ENCODE measurements at regions not wholly inside any gene's neighbourhood (a gene's known extent, or its start where the extent isn't known, plus 50 kb on each side); places are given as distances from the start of the nearest gene placed in this dataset.

DNA sequence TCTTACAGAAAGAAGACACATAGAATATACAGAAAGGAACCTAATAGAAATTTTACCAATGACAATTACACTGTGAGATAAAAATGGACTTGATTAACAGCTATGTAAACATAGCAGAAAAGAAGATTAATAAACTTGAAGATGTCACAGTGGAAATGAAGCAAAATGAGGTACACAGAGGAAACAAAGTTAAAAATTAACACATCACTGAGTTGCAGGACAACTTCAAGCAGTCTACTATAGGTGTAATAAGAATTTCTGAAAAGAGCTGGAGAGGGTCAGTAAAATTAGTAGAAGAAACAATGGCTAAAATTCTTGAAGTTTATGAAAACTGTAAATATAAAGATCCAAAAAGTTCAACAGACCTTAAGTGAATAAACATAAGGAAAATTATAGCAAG, 738.7 kb downstream of the C12orf50 start:
- Histone ChIP-seq H2BK120ac (ENCODE audit: low read depth, low read length, poor library complexity, severe bottlenecking) (no peak overlapping the region), H3K27ac (ENCODE audit: insufficient read length, low read depth, low read length) (no peak overlapping the region), H4K5ac (ENCODE audit: insufficient read length, low read depth, low read length) (no peak overlapping the region), H4K91ac (ENCODE audit: insufficient read length, low read depth, low read length) (no peak overlapping the region), H3K18ac (ENCODE audit: insufficient read length, low read depth, low read length) (no peak overlapping the region), H3K23ac (ENCODE audit: insufficient read length, low read depth, low read length) (no peak overlapping the region), H3K56ac (ENCODE audit: insufficient read length, low read depth, low read length) (no peak overlapping the region), H3K14ac (ENCODE audit: insufficient read depth, low read length) (no peak overlapping the region), H4K8ac (replicated peaks; ENCODE audit: insufficient read length, low read depth, low read length) (no peak overlapping the region), H2BK5ac (ENCODE audit: insufficient read length, low read length) (no peak overlapping the region), H3K4ac (ENCODE audit: low read depth, low read length) (no peak overlapping the region), H2BK20ac (ENCODE audit: low read depth, low read length, poor library complexity, severe bottlenecking) (no peak overlapping the region), H3K79me1 (ENCODE audit: insufficient read depth, low read depth, low read length, poor library complexity, severe bottlenecking) (no peaks in the 10 kb centered on the region), H3T11ph (ENCODE audit: low read length) (no peak overlapping the region), H4K20me1 (ENCODE audit: control insufficient read depth, insufficient read depth, insufficient read length) (no peaks in the 10 kb centered on the region), H3K23me2 (ENCODE audit: insufficient read length, low read depth, low read length, poor library complexity, severe bottlenecking) (no peaks in the 10 kb centered on the region), H3K27me3 (ENCODE audit: insufficient read depth, low read length) (no peaks in the 10 kb centered on the region), H3K9ac (ENCODE audit: extremely low read depth, insufficient read length, low read length) (no peak overlapping the region), H2AK5ac (ENCODE audit: insufficient read length, low read length) (no peak overlapping the region), H2BK15ac (ENCODE audit: low read depth, low read length) (no peak overlapping the region), H2AFZ (ENCODE audit: low read length) (no peak overlapping the region), H2BK12ac (ENCODE audit: insufficient read length, low read depth, low read length) (no peak overlapping the region), H3K4me2 (ENCODE audit: insufficient read depth, insufficient read length, low read length) (no peak overlapping the region), H3K9me3 (ENCODE audit: control insufficient read depth, low read depth, low read length) (no peaks in the 10 kb centered on the region), H3K4me1 (ENCODE audit: insufficient read depth, low read length) (no peaks in the 10 kb centered on the region), H3K79me2 (ENCODE audit: insufficient read depth, low read length) (no peaks in the 10 kb centered on the region)
- TF ChIP-seq, protein P1, sequence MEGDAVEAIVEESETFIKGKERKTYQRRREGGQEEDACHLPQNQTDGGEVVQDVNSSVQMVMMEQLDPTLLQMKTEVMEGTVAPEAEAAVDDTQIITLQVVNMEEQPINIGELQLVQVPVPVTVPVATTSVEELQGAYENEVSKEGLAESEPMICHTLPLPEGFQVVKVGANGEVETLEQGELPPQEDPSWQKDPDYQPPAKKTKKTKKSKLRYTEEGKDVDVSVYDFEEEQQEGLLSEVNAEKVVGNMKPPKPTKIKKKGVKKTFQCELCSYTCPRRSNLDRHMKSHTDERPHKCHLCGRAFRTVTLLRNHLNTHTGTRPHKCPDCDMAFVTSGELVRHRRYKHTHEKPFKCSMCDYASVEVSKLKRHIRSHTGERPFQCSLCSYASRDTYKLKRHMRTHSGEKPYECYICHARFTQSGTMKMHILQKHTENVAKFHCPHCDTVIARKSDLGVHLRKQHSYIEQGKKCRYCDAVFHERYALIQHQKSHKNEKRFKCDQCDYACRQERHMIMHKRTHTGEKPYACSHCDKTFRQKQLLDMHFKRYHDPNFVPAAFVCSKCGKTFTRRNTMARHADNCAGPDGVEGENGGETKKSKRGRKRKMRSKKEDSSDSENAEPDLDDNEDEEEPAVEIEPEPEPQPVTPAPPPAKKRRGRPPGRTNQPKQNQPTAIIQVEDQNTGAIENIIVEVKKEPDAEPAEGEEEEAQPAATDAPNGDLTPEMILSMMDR (conservative IDR thresholded peaks at IDR 0.05), result no peak
- no peak overlapping the region for H3K4me3 Mint-ChIP-seq
- no peak overlapping the region for H3K27ac Mint-ChIP-seq
- no peaks in the 10 kb centered on the region for H3K27me3 Mint-ChIP-seq (ENCODE audit: low read depth)
- DNase-seq, result no peak
- H3K36me3 Mint-ChIP-seq (ENCODE audit: insufficient read depth in 1 of 3, low read depth in 3 of 3), result no peaks in the 10 kb centered on the region
- no peaks in the 10 kb centered on the region for H3K4me1 Mint-ChIP-seq
- peaks cover 2 to 7% of the 10 kb centered on the region in 2 experiments; a peak in 2 of 5 replicates for H3K9me3 Mint-ChIP-seq
